ENCODE measurements at regions not wholly inside any gene's neighbourhood (a gene's known extent, or its start where the extent isn't known, plus 50 kb on each side); places are given as distances from the start of the nearest gene placed in this dataset.

GRCh38 chr5:174971210-174971609 is 246.8 kb downstream of the MSX2 start:
- Mint-ChIP-seq H3K36me3 (ENCODE audit: low read depth) (no peaks in the 10 kb centered on the region), H3K4me1 (no peaks in the 10 kb centered on the region), H3K27me3 (ENCODE audit: low read depth) (peaks cover 4% of the 10 kb centered on the region), H3K27ac (ENCODE audit: unreplicated experiment) (no peak overlapping the region), H3K4me3 (no peak overlapping the region), H3K9me3 (peaks cover 6% of the 10 kb centered on the region)
- DNase-seq (ENCODE audit: low read depth, low spot score): no peak
- no peak for TF ChIP-seq CTCF (conservative IDR thresholded peaks at IDR 0.05)

- H3K4me3 Mint-ChIP-seq: no peak overlapping the region
Measured at GRCh38 chr5:174970502-174970901, 246.1 kb downstream of the MSX2 start.

GRCh38 chr5:174953871-174954270 is 229.5 kb downstream of the MSX2 start:
- no peak for DNase-seq (ENCODE audit: low read depth, low spot score)
- H3K36me3 Mint-ChIP-seq (ENCODE audit: low read depth): no peaks in the 10 kb centered on the region
- H3K27me3 Mint-ChIP-seq (ENCODE audit: low read depth): peaks cover 31% of the 10 kb centered on the region
- no peaks in the 10 kb centered on the region for H3K9me3 Mint-ChIP-seq
- H3K27ac Mint-ChIP-seq (ENCODE audit: unreplicated experiment): no peak overlapping the region
- no peaks in the 10 kb centered on the region for H3K4me1 Mint-ChIP-seq
- no peak for TF ChIP-seq CTCF (conservative IDR thresholded peaks at IDR 0.05)
- H3K4me3 Mint-ChIP-seq: no peak overlapping the region

More at GRCh38 chr5:174970502-174970901, 246.1 kb downstream of the MSX2 start:
- Mint-ChIP-seq H3K27ac (ENCODE audit: unreplicated experiment) (no peak overlapping the region), H3K27me3 (ENCODE audit: low read depth) (peaks cover 4% of the 10 kb centered on the region), H3K36me3 (ENCODE audit: low read depth) (no peaks in the 10 kb centered on the region), H3K9me3 (peaks cover 11% of the 10 kb centered on the region), H3K4me1 (no peaks in the 10 kb centered on the region)
- TF ChIP-seq CTCF (conservative IDR thresholded peaks at IDR 0.05): no peak
- no peak for DNase-seq (ENCODE audit: low read depth, low spot score)

- H3K4me3 Mint-ChIP-seq: no peak overlapping the region
- H3K27ac Mint-ChIP-seq (ENCODE audit: unreplicated experiment): no peak overlapping the region
- H3K9me3 Mint-ChIP-seq: no peaks in the 10 kb centered on the region
- no peaks in the 10 kb centered on the region for H3K36me3 Mint-ChIP-seq (ENCODE audit: low read depth)
- H3K27me3 Mint-ChIP-seq (ENCODE audit: low read depth): peaks cover 42% of the 10 kb centered on the region
- TF ChIP-seq CTCF (conservative IDR thresholded peaks at IDR 0.05): peak; percentile 94
- H3K4me1 Mint-ChIP-seq: no peaks in the 10 kb centered on the region
- peak; percentile 68 for DNase-seq (ENCODE audit: low read depth, low spot score)
Measured at GRCh38 chr5:174951151-174951780, 226.9 kb downstream of the MSX2 start.

- TF ChIP-seq CTCF (conservative IDR thresholded peaks at IDR 0.05): no peak
- Mint-ChIP-seq H3K27me3 (ENCODE audit: low read depth) (peaks cover 42% of the 10 kb centered on the region), H3K4me3 (no peak overlapping the region), H3K9me3 (no peaks in the 10 kb centered on the region), H3K27ac (ENCODE audit: unreplicated experiment) (no peak overlapping the region), H3K36me3 (ENCODE audit: low read depth) (no peaks in the 10 kb centered on the region), H3K4me1 (no peaks in the 10 kb centered on the region)
- no peak for DNase-seq (ENCODE audit: low read depth, low spot score)
Measured at GRCh38 chr5:174947548-174947947, 223.2 kb downstream of the MSX2 start.

Data from neural crest cell (in vitro differentiated cells).